ENCODE measurements at regions not wholly inside any gene's neighbourhood (a gene's known extent, or its start where the extent isn't known, plus 50 kb on each side); places are given as distances from the start of the nearest gene placed in this dataset.
A peak's percentile ranks its signal among the peaks of the same experiment; 100 is the strongest.

GRCh38 chr2:43052944-43053306, 173.5 kb downstream of the ZFP36L2 start:
- Histone ChIP-seq H3K27me3 (no peaks in the 10 kb centered on the region), H3K9me3 (peaks cover 0 to 7% (median 0%) of the 10 kb centered on the region in 11 donors), H3K4me1 (peaks cover 0 to 41% (median 20%) of the 10 kb centered on the region in 9 donors), H3K4me3 (no peak overlapping the region), H3K36me3 (no peaks in the 10 kb centered on the region), H3K27ac (no peak overlapping the region)
- no peak for DNase-seq
- intact Hi-C loops (cut with DNase I) = no loop called here
- no peak for ATAC-seq
- TF ChIP-seq, protein P1, sequence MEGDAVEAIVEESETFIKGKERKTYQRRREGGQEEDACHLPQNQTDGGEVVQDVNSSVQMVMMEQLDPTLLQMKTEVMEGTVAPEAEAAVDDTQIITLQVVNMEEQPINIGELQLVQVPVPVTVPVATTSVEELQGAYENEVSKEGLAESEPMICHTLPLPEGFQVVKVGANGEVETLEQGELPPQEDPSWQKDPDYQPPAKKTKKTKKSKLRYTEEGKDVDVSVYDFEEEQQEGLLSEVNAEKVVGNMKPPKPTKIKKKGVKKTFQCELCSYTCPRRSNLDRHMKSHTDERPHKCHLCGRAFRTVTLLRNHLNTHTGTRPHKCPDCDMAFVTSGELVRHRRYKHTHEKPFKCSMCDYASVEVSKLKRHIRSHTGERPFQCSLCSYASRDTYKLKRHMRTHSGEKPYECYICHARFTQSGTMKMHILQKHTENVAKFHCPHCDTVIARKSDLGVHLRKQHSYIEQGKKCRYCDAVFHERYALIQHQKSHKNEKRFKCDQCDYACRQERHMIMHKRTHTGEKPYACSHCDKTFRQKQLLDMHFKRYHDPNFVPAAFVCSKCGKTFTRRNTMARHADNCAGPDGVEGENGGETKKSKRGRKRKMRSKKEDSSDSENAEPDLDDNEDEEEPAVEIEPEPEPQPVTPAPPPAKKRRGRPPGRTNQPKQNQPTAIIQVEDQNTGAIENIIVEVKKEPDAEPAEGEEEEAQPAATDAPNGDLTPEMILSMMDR (IDR thresholded peaks at IDR 0.05) = no peak
- WGBS, 2 donors = 100% methylated on average over 1 of the region's 1 CpG

- ATAC-seq = no peak
- 90 to 92% methylated on average over 3 of the region's 3 CpGs for WGBS, 2 donors
- Histone ChIP-seq H3K4me1 (peaks cover 0 to 43% (median 23%) of the 10 kb centered on the region in 9 donors), H3K27ac (no peak overlapping the region), H3K27me3 (no peaks in the 10 kb centered on the region), H3K4me3 (no peak overlapping the region), H3K36me3 (no peaks in the 10 kb centered on the region), H3K9me3 (peaks cover 0 to 7% (median 0%) of the 10 kb centered on the region in 11 donors)
- TF ChIP-seq, protein P1 (IDR thresholded peaks at IDR 0.05) = no peak
- no peak for DNase-seq
- intact Hi-C loops (cut with DNase I) = no loop called here
These were observed 174.0 kb downstream of the ZFP36L2 start for GRCh38 chr2:43052204-43052943.

GRCh38 chr2:43051338-43051737, 175.1 kb downstream of the ZFP36L2 start:
- no peak overlapping the region for H3K4me3 ChIP-seq
- peaks cover 0 to 2% (median 0%) of the 10 kb centered on the region in 11 donors for H3K9me3 ChIP-seq
- 73 to 79% methylated on average over 8 of the region's 8 CpGs for WGBS, 2 donors
- intact Hi-C loops (cut with DNase I) = no loop called here
- H3K27ac ChIP-seq = peak overlapping the region in 2 of 10 donors; percentile 11 to 24
- TF ChIP-seq, protein P1 (IDR thresholded peaks at IDR 0.05) = no peak
- no peaks in the 10 kb centered on the region for H3K36me3 ChIP-seq
- H3K27me3 ChIP-seq = no peaks in the 10 kb centered on the region
- H3K4me1 ChIP-seq = peaks cover 0 to 51% (median 30%) of the 10 kb centered on the region in 9 donors
- DNase-seq (no peak), ATAC-seq (peak in 2 of 8 donors; percentile 9 to 18)

DNA sequence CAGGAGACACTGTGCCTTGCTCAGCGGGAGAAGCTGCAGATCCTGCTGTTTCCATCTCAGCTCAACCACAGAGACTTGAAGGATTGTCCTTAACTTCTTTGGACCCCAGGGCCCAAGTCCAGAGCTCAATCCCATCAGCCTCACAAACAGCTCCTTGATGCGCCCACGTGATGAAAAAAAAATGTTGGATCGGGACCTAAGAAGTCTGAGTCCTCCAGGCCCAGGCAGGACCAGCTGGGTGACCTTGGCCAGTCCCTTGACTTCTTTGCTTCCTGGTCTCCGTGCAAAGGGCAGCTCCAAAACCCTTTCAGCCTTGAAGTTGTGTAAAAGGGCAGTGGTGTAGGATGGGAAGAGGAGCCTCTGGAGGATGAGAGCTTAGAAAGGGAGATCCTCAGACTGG, 175.5 kb downstream of the ZFP36L2 start:
- Histone ChIP-seq H3K27ac (peak overlapping the region in 2 of 10 donors; percentile 11 to 24), H3K9me3 (no peaks in the 10 kb centered on the region), H3K4me3 (no peak overlapping the region), H3K36me3 (no peaks in the 10 kb centered on the region), H3K4me1 (peaks cover 0 to 55% (median 34%) of the 10 kb centered on the region in 9 donors), H3K27me3 (no peaks in the 10 kb centered on the region)
- intact Hi-C loops (cut with DNase I) = no loop called here
- TF ChIP-seq, protein P1 (IDR thresholded peaks at IDR 0.05) = no peak
- DNase-seq (no peak), ATAC-seq (peak in 5 of 8 donors; percentile 5 to 57 (median 26))
- 63 to 71% methylated on average over 5 of the region's 5 CpGs for WGBS, 2 donors

Data from heart right ventricle (tissue), 16 donors.